Activated T-cell treated with anti-CD3 and anti-CD28 coated beads for 24 hours (primary cell): ENCODE measurements at regions not wholly inside any gene's neighbourhood (a gene's known extent, or its start where the extent isn't known, plus 50 kb on each side); places are given as distances from the start of the nearest gene placed in this dataset.
"Not testable (repeated sequence)": the region's sequence is repeated elsewhere in the genome, so short reads cannot be mapped to it uniquely, and the experiment has no call there.

Experiments
- DNase-seq: peaks from one replicate; pipeline ENCODE4 v3.0.0-alpha.2; 2020; ENCODE audit warnings: low read depth

DNA sequence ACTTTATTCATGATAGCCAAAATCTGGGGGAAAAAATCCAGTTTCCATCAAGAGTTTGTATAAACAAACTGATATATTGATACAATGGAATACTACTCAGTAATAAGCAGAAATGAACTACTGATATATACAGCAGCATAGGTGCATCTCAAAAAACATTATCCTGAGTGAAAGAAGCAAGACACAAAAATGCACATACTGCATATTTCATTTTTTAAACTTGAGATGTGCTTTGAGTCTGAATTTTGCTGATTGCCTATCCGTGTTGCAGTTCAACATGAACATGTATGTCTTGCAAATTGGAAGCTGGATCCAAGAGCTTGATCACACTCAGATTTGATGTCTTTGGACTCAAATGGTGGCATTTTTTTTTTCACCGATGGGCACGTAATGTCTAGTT is 132.4 kb downstream of the TSEN15 start:
- no peak for DNase-seq

DNA sequence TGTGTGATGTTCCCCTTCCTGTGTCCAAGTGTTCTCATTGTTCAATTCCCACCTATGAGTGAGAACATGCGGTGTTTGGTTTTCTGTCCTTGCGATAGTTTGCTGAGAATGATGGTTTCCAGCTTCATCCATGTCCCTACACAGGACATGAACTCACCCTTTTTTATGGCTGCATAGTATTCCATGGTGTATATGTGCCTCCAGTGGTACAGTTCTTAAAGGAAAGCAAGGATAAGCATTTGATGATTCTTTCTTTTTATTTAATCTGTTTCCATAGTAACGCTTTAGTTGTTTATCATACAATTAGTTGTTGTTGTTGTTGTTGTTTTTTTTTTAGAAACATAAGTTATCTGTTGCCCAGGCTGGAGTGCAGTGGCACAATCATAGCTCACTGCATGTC is 133.1 kb downstream of the TSEN15 start:
- not testable (repeated sequence) for DNase-seq

DNA sequence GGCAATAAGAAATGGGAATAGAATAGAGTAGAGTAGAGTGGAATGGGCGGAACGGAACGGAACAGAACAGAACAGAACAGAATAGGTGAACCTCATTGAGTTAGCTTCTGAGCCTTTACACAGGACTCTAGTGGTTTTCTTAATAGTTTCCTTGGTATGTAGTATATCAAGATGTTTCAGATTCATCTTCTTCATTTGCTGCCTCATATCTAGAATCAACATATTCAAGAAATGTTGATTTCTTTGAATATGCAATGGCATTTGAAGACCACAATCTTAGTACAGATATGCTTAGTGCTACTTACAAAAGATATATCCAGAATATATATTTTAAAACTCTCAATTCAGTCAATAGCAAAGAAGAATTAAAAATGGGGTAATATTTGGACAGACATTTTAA is 133.8 kb downstream of the TSEN15 start:
- DNase-seq: no peak

GRCh38 chr1:184186167-184186566 is 134.6 kb downstream of the TSEN15 start:
- DNase-seq: no peak

DNA sequence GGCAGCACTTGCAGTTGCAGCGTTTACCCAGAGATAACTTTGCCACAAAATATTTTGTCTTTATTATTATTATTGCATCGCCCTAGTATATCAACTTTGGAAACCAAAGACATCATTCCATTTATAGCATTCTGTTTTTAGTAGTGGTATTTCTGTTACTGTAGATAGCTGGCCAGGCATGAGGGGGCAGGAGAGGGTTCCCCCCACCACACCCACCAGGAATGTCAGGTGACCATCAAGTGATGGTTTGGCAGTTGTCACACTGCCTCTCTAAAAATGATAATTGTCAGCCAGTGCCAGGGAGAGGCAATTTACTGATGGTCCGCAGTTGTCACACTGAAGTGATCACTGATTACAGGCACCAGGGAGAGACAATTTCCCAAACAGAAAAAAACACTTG is 135.6 kb downstream of the TSEN15 start:
- DNase-seq: no peak

GRCh38 chr1:184188037-184188436 is 136.5 kb downstream of the TSEN15 start:
- DNase-seq: no peak

DNA sequence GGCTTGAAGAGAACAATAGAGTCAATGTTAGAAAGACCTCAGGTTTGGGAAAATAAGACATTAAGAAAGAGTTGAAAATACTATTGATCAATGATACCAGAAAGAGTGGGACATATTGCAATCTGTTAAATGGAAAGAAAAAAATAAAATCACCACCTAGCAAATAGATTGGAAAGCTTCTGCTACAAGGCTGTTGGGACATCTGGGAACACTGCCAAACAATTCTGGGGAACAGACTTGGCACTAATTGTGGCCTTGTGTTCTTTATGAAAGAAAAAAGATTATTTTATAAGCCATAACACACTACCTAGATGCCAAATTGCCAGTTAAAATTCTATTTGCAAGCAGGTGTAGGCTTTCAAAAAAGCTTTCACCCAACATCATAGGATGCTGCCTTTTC is 137.8 kb downstream of the TSEN15 start:
- no peak for DNase-seq

- no peak for DNase-seq
These were observed 139.1 kb downstream of the TSEN15 start for GRCh38 chr1:184190616-184191015.

GRCh38 chr1:184191181-184191621 is 139.7 kb downstream of the TSEN15 start:
- DNase-seq: no peak

GRCh38 chr1:184192796-184193195 is 141.3 kb downstream of the TSEN15 start:
- DNase-seq: no peak

DNA sequence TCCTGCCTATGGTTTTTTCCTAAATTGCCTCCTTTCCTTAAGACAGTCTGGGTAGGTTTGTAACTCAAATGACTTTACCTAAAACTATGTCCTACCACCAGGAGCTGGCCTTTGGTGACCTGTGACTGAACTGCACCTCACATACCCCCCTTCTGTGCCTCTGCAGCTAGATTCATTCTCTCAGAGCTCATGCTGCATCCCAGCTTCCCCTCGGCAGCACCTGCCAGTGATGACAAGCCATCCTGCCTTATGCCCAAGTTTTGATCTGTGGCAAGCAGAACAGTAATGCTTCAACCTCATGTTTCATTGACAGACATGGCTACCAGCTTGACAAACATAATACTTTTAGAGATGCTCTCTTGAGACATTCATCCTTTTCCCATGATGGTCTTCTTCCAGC is 141.9 kb downstream of the TSEN15 start:
- no peak for DNase-seq

- DNase-seq: no peak
These were observed 142.7 kb downstream of the TSEN15 start for GRCh38 chr1:184194236-184194635.

DNA sequence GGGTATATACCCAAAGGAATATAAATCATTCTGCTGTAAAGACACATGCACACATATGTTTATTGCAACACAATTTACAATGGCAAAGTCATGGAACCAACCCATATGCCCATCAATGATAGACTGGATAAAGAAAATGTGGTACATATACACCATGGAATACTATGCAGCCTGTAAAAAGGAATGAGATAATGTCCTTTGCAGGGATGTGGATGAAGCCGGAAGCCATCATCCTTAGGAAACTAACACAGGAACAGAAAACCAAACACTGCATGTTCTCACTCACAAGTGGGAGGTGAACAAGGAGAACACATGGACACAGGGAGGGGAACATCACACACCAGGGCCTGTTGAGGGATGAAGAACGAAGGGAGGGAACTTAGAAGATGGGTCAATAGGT is 144.2 kb downstream of the TSEN15 start:
- DNase-seq: not testable (repeated sequence)

DNA sequence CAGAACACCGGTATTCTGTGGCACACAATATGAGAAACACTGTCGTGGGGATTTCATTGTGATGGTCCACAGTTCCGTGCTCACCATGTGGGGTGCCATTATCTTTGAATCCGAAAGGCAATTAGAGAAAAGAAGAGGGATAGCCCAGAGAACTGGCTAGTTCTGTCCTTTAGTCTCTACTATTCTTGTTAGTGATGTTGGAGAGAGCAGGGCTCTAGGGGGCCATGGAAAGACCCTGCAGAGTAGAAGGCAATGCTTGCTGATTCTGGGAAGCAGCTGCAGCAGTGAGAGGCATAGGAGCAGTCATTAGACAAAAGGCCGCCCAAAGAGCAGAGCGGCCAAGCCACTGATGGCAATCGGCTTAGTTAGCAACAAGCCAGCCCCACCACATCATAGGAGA is 146.3 kb downstream of the TSEN15 start:
- DNase-seq: no peak

GRCh38 chr1:184199036-184199435 is 147.5 kb downstream of the TSEN15 start:
- DNase-seq: no peak

DNA sequence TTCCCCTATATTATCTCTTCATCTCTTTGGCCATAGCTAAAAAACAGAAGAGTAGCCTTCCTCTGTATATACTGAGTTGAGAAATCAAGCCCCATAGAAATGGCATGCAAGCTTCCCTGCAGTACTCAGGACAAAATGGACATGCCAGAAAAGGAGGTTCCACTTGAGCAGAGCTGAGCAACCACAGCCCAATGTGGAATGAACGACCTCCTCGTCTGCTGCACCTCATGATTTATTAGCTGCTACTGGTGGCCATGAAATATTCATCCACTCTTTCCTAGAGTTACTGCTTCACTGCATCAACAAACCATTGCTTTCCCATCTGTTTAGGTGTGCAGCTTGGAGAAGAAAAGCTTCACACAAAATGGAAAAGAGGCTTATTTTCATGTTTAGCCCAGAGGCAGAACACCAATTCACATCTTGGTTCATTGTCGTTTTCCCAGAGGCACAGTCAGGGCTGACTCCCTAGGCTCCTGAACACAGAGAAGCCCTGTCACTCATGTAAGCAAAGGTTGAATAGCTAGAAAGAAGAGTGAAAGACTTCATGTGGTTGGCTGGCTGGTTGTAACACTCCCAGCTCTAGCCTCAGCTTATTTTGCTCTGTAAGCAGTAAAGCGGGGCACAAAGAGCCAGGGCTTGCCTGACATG is 148.0 kb downstream of the TSEN15 start:
- DNase-seq: no peak

GRCh38 chr1:184208622-184209021 is 157.1 kb downstream of the TSEN15 start:
- no peak for DNase-seq

DNA sequence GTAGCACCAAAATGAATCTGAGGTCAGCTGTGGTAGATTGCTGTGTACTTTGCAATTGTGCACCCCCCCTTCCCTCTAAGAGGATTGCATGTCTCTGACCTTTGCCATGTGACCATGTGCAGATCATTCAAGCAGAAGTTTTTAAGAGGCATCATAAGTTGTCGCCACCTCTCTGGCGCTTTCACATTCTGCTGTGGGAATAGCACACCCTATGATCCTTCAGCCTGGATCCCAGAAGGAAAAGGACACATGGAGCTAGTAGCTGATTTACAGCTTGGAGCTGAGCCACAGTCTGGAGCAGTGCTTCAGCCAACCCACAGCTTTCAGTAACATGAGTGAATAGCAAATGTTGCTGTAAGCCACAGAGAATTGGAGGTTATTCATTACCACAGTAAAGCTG is 158.5 kb downstream of the TSEN15 start:
- DNase-seq: no peak

DNA sequence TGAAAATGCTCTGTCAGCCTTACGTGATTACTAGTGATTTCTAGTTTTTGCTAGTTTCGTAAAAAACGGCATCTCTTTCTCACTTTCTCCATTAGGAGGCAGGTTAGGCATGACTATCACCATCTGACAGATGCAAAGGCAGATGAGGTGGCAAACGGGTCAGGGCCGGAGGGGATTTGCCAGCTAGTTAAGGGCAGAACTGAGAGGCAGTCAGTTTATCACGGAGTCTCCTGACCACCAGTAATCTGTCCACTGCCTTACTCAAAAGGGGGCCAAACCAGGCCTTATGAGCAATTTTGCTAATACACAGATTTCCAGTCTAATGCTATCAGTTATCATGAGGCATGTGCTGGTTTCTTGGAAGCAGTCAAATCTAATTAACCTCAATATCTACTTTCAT is 159.3 kb downstream of the TSEN15 start:
- no peak for DNase-seq

GRCh38 chr1:184212649-184213314 is 161.3 kb downstream of the TSEN15 start:
- DNase-seq: no peak

DNA sequence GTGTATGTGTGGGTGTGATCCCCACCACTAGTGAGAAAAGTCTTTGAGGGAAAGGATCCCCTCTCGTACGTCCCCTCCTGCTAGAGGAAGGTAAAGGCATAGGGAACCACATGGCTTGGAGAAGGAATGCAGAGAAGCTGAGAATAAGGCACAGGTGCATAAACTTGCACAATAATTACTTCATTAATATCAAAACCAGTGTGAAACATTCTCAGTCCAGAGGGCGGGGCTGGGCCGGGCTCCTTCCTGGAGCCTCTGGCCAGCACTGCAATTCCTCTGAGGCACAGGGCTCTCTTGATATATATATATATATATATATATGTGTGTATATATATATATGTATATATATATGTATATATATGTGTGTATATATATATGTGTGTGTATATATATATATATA is 162.6 kb downstream of the TSEN15 start:
- no peak for DNase-seq

DNA sequence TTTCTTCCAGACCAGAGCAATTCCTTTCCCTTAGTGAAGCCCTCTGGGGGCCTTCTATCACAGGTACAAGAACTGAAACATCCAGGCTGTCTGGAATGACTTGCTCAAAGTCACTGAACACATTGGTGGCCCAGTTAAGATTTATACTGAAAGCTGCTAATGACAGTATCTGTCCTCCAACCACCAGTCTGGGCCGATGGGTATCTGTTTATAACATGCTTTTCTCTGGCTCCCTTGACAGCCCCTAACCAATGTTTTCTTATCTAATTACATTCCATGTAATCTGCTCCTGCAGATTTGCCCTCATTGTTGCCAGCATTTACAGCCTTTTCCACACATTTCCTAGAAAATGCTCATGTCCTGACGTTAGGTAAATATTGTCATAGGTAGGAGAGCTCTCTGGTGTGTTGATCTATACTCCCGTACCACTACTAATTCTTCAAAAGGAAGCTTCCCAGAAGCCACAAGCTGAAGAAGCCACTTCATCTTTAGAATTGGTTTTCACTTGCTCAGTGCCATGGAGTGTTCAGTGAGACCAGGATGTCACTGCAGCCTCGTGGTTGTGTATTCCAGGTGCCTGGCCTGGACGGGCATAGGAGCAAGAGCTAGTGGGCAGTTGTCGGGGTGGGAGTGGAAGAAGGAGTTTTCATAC is 163.9 kb downstream of the TSEN15 start:
- no peak for DNase-seq

DNA sequence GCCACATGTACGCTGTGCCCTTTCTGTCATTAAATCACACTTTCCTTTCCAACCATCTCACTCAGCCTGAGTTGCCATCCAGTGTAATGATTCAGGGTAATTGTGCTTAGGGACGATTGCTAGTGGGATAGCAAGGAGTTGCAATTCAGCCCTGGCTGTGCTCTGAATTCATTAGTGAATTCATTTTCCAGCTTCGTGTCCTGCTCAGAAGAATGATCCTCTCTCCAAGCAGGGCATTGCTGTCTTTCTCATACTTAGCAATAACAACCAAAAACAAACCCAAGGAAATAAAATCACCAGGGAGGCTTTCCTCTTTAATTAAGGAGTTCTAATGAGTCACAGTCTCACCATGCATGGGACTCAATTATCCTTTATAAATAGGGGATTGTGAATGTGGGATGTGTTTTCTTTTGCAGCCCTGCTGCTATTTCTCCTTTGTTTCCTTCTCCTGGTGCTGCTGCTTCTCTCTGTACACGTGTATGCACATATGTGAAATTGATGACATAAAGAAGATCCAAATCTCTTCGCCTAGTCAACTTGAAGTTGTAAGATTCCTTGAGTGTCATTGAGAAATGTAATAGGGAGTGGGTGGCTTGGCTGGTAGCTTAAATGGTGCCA is 167.0 kb downstream of the TSEN15 start:
- DNase-seq: no peak
